Mesothelial cell of epicardium (in vitro differentiated cells): ENCODE measurements at regions not wholly inside any gene's neighbourhood (a gene's known extent, or its start where the extent isn't known, plus 50 kb on each side); places are given as distances from the start of the nearest gene placed in this dataset.
"Not testable (repeated sequence)": the region's sequence is repeated elsewhere in the genome, so short reads cannot be mapped to it uniquely, and the experiment has no call there.

Experiments used
- DNase-seq, 2 experiments: peaks; one replicate each; pipeline ENCODE4 v3.0.0; 2021; ENCODE audit warnings: low spot score in 2 of 2; ENCODE audit not compliant: unreplicated experiment in 2 of 2
- H3K27ac Mint-ChIP-seq: 2 replicates; pipeline ENCODE4 v1.8.0; 2021; ENCODE audit warnings: mixed read lengths
- H3K27me3 Mint-ChIP-seq: 2 replicates; pipeline ENCODE4 v1.8.0; 2021; ENCODE audit warnings: low read depth, mixed read lengths
- H3K36me3 Mint-ChIP-seq: 2 replicates; pipeline ENCODE4 v1.8.0; 2021; ENCODE audit warnings: mixed read lengths
- H3K4me1 Mint-ChIP-seq: 2 replicates; pipeline ENCODE4 v1.8.0; 2021; ENCODE audit warnings: mixed read lengths
- H3K4me3 Mint-ChIP-seq: 2 replicates; pipeline ENCODE4 v1.8.0; 2021; ENCODE audit warnings: mild to moderate bottlenecking, moderate library complexity, mixed read lengths
- H3K9me3 Mint-ChIP-seq: 2 replicates; pipeline ENCODE4 v1.8.0; 2021; ENCODE audit warnings: mixed read lengths

- H3K4me3 Mint-ChIP-seq, H3K36me3 Mint-ChIP-seq, H3K4me1 Mint-ChIP-seq, H3K27me3 Mint-ChIP-seq, DNase-seq, H3K27ac Mint-ChIP-seq, H3K9me3 Mint-ChIP-seq: not testable (repeated sequence)
Measured at GRCh38 chr2:5629510-5629909, 62.7 kb upstream of the SOX11 start.

- not testable (repeated sequence) for H3K36me3 Mint-ChIP-seq, H3K27ac Mint-ChIP-seq, H3K4me3 Mint-ChIP-seq, H3K4me1 Mint-ChIP-seq, H3K9me3 Mint-ChIP-seq, H3K27me3 Mint-ChIP-seq, DNase-seq
Measured at GRCh38 chr2:5637051-5637450, 55.1 kb upstream of the SOX11 start.
